WTC11 (cell line): ENCODE measurements at regions not wholly inside any gene's neighbourhood (a gene's known extent, or its start where the extent isn't known, plus 50 kb on each side); places are given as distances from the start of the nearest gene placed in this dataset.

ENCODE experiments used
- CTCF ChIP-seq: fragments of 200-600 bp; IDR thresholded peaks from 2 replicates; pipeline ENCODE4 v1.8.0; 2022; ENCODE audit warnings: antibody characterized with exemption
- E2F5 ChIP-seq: sonication (generic); formaldehyde crosslinking; IDR thresholded peaks from 2 replicates; pipeline ENCODE4 v1.8.1; 2022; ENCODE audit warnings: mild to moderate bottlenecking, moderate library complexity, missing genetic modification reagents
- ETV6 ChIP-seq: sonication (generic); formaldehyde crosslinking; IDR thresholded peaks from 2 replicates; pipeline ENCODE4 v1.8.1; 2022; ENCODE audit warnings: mild to moderate bottlenecking, missing genetic modification reagents
- NR2C2 ChIP-seq: sonication (generic); formaldehyde crosslinking; IDR thresholded peaks from 2 replicates; pipeline ENCODE4 v1.8.0; 2022; ENCODE audit warnings: mild to moderate bottlenecking, missing genetic modification reagents
- OVOL2 ChIP-seq: fragments of 250-450 bp; sonication (Bioruptor Pico); IDR thresholded peaks from 2 replicates; pipeline ENCODE4 v1.9.0; 2021; ENCODE audit warnings: mild to moderate bottlenecking, borderline replicate concordance
- RELA ChIP-seq: sonication (generic); formaldehyde crosslinking; IDR thresholded peaks from 2 replicates; pipeline ENCODE4 v1.8.1; 2022; ENCODE audit warnings: missing genetic modification reagents, mild to moderate bottlenecking, borderline replicate concordance
- SMAD4 ChIP-seq: sonication (generic); formaldehyde crosslinking; IDR thresholded peaks from 2 replicates; pipeline ENCODE4 v1.8.0; 2022; ENCODE audit warnings: mild to moderate bottlenecking, missing genetic modification reagents
- ZNF232 ChIP-seq: sonication (generic); formaldehyde crosslinking; IDR thresholded peaks from 2 replicates; pipeline ENCODE4 v1.8.0; 2022; ENCODE audit warnings: mild to moderate bottlenecking, missing genetic modification reagents
- TF ChIP-seq, protein P1 (sequence below): sonication (generic); formaldehyde crosslinking; IDR thresholded peaks from 2 replicates; pipeline ENCODE4 v1.8.1; 2023; ENCODE audit warnings: mild to moderate bottlenecking, missing genetic modification reagents
- TF ChIP-seq, protein P2 (sequence below): sonication (generic); formaldehyde crosslinking; conservative IDR thresholded peaks from 2 replicates; pipeline ENCODE4 v1.8.1; 2022; ENCODE audit warnings: mild to moderate bottlenecking, missing genetic modification reagents

DNA sequence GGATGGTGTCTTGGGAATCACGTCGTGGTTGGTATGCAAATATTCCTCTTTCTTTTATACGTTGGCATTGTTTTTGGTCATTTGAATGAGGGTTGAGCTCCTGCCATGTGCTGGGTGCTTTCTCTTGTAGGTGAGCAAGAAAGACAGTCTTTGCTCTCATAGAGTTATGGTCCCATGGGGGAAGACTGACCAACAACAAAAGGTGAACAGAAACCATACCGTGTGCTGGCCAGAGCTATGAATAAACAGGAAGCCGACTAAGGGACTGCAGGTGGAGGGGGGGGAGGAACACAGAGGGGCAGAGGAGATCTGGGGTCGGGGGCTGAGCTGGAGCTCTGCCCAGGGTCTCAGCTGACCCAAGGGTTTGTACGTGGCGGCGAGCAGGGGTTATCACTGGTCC is 245.3 kb downstream of the CTTN start:
- TF ChIP-seq CTCF (no peak), SMAD4 (CRISPR knock-in tag) (no peak), E2F5 (CRISPR knock-in tag) (no peak), OVOL2 (no peak), NR2C2 (no peak), RELA (no peak), ETV6 (CRISPR knock-in tag) (no peak), ZNF232 (CRISPR knock-in tag) (no peak)
- TF ChIP-seq, protein P1, sequence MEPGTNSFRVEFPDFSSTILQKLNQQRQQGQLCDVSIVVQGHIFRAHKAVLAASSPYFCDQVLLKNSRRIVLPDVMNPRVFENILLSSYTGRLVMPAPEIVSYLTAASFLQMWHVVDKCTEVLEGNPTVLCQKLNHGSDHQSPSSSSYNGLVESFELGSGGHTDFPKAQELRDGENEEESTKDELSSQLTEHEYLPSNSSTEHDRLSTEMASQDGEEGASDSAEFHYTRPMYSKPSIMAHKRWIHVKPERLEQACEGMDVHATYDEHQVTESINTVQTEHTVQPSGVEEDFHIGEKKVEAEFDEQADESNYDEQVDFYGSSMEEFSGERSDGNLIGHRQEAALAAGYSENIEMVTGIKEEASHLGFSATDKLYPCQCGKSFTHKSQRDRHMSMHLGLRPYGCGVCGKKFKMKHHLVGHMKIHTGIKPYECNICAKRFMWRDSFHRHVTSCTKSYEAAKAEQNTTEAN: no peak
- TF ChIP-seq, protein P2, sequence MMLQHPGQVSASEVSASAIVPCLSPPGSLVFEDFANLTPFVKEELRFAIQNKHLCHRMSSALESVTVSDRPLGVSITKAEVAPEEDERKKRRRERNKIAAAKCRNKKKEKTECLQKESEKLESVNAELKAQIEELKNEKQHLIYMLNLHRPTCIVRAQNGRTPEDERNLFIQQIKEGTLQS (CRISPR knock-in tag): no peak
